ENCODE measurements at regions not wholly inside any gene's neighbourhood (a gene's known extent, or its start where the extent isn't known, plus 50 kb on each side); places are given as distances from the start of the nearest gene placed in this dataset.
A peak's percentile ranks its signal among the peaks of the same experiment; 100 is the strongest.

DNA sequence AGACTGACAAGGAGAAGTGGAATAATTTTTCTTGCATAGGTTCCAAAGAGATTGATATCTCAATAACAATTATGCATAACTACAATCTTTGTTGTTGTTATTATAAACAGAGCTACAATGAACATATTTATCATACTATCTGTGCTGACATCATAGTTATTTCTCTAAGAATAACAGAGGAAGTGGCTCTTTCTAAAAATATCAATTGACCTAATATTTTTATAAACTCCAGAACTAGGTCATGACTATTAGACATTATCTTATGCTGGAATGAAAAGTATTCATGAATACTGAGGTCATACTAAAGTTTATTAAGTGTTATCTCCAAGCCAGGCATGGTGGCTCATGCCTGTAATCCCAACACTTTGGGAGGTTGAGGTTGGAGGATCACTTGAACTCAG, 114.1 kb downstream of the DCLK3 start:
- ATAC-seq, result no peak
- H3K36me3 ChIP-seq (ENCODE audit: control insufficient read depth in 2 of 2, insufficient read depth in 2 of 2, low read length in 1 of 2), result no peaks in the 10 kb centered on the region
- DNase-seq (ENCODE audit: low read depth, low spot score), result no peak
- in situ Hi-C loops (cut with MboI) (no loop called here), intact Hi-C loops (cut with micrococcal nuclease; ENCODE audit: unreplicated experiment) (no loop called here)
- H3K27ac ChIP-seq (ENCODE audit: control insufficient read depth, insufficient read depth), result no peak overlapping the region
- no peak for TF ChIP-seq SPI1 (IDR thresholded peaks at IDR 0.05; ENCODE audit: borderline replicate concordance, insufficient read depth, low read depth, low read length)
- TF ChIP-seq IRF4 (IDR thresholded peaks at IDR 0.05; ENCODE audit: low read depth, low read length), result no peak
- TF ChIP-seq, protein P1, sequence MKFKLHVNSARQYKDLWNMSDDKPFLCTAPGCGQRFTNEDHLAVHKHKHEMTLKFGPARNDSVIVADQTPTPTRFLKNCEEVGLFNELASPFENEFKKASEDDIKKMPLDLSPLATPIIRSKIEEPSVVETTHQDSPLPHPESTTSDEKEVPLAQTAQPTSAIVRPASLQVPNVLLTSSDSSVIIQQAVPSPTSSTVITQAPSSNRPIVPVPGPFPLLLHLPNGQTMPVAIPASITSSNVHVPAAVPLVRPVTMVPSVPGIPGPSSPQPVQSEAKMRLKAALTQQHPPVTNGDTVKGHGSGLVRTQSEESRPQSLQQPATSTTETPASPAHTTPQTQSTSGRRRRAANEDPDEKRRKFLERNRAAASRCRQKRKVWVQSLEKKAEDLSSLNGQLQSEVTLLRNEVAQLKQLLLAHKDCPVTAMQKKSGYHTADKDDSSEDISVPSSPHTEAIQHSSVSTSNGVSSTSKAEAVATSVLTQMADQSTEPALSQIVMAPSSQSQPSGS (IDR thresholded peaks at IDR 0.05; ENCODE audit: low read length), result no peak
- TF ChIP-seq, protein P2, sequence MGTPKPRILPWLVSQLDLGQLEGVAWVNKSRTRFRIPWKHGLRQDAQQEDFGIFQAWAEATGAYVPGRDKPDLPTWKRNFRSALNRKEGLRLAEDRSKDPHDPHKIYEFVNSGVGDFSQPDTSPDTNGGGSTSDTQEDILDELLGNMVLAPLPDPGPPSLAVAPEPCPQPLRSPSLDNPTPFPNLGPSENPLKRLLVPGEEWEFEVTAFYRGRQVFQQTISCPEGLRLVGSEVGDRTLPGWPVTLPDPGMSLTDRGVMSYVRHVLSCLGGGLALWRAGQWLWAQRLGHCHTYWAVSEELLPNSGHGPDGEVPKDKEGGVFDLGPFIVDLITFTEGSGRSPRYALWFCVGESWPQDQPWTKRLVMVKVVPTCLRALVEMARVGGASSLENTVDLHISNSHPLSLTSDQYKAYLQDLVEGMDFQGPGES (IDR thresholded peaks at IDR 0.05), result no peak
- TF ChIP-seq, protein P3, sequence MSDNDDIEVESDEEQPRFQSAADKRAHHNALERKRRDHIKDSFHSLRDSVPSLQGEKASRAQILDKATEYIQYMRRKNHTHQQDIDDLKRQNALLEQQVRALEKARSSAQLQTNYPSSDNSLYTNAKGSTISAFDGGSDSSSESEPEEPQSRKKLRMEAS (IDR thresholded peaks at IDR 0.05; ENCODE audit: low read depth, low read length), result no peak
- peaks cover 0 to 3% of the 10 kb centered on the region in 2 experiments; a peak in 2 of 4 replicates for H3K27me3 ChIP-seq (replicated peaks in 1 of 2; ENCODE audit: control insufficient read depth in 2 of 2, insufficient read depth in 2 of 2, low read length in 1 of 2)
- no peaks in the 10 kb centered on the region for H3K9me3 ChIP-seq (replicated peaks; ENCODE audit: control insufficient read depth, insufficient read depth, low read length)
- H2AFZ ChIP-seq (ENCODE audit: control insufficient read depth, low read depth, low read length), result no peak overlapping the region
- ChIA-PET CTCF (no interaction called here), POLR2A (no interaction called here), SMC1A (ENCODE audit: uncharacterized antibody, unreplicated experiment) (no interaction called here), RAD21 (ENCODE audit: unreplicated experiment) (no interaction called here)
- H3K4me1 ChIP-seq (ENCODE audit: control insufficient read depth, insufficient read depth, low read length), result no peaks in the 10 kb centered on the region
- H3K4me3 ChIP-seq, result no peak overlapping the region
- peak; percentile 52 for FAIRE-seq
- H3K9ac ChIP-seq (ENCODE audit: control insufficient read depth, insufficient read depth, low read length), result no peak overlapping the region
- BruUV-seq (replicated peaks), result no TSS peak
- H4K20me1 ChIP-seq (ENCODE audit: control insufficient read depth, insufficient read depth), result no peaks in the 10 kb centered on the region
- no peaks in the 10 kb centered on the region for H3K79me2 ChIP-seq (ENCODE audit: control insufficient read depth, insufficient read depth, low read length)
- no peak overlapping the region for H3K4me2 ChIP-seq (ENCODE audit: control insufficient read depth, insufficient read depth)

DNA sequence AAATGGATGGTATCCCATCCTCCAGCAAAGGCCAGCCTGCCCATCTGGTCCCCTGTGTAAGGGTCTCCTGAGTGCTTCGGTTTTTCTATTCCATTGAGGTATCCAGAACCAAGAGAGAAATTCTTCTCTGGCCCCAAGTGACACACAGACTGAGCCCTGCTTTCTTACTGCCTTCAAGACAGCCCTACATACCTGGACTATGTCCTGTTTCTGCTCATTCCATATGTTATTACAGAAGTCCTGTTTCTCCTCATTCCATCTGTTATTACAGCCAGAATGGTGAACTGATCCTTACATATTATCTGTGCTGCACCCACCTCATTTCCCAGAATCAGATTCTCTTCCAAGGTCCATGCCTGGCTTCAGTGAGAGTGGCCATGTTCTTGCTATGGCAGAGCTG, 115.2 kb downstream of the DCLK3 start:
- H4K20me1 ChIP-seq (ENCODE audit: control insufficient read depth, insufficient read depth), result no peaks in the 10 kb centered on the region
- TF ChIP-seq KAT2A (conservative IDR thresholded peaks at IDR 0.05; ENCODE audit: control insufficient read depth, low read depth, low read length) (no peak), MYB (IDR thresholded peaks at IDR 0.05; ENCODE audit: borderline replicate concordance, low read depth, low read length) (no peak)
- TF ChIP-seq, protein P4, sequence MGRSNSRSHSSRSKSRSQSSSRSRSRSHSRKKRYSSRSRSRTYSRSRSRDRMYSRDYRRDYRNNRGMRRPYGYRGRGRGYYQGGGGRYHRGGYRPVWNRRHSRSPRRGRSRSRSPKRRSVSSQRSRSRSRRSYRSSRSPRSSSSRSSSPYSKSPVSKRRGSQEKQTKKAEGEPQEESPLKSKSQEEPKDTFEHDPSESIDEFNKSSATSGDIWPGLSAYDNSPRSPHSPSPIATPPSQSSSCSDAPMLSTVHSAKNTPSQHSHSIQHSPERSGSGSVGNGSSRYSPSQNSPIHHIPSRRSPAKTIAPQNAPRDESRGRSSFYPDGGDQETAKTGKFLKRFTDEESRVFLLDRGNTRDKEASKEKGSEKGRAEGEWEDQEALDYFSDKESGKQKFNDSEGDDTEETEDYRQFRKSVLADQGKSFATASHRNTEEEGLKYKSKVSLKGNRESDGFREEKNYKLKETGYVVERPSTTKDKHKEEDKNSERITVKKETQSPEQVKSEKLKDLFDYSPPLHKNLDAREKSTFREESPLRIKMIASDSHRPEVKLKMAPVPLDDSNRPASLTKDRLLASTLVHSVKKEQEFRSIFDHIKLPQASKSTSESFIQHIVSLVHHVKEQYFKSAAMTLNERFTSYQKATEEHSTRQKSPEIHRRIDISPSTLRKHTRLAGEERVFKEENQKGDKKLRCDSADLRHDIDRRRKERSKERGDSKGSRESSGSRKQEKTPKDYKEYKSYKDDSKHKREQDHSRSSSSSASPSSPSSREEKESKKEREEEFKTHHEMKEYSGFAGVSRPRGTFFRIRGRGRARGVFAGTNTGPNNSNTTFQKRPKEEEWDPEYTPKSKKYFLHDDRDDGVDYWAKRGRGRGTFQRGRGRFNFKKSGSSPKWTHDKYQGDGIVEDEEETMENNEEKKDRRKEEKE (IDR thresholded peaks at IDR 0.05), result no peak
- TF ChIP-seq, protein P5, sequence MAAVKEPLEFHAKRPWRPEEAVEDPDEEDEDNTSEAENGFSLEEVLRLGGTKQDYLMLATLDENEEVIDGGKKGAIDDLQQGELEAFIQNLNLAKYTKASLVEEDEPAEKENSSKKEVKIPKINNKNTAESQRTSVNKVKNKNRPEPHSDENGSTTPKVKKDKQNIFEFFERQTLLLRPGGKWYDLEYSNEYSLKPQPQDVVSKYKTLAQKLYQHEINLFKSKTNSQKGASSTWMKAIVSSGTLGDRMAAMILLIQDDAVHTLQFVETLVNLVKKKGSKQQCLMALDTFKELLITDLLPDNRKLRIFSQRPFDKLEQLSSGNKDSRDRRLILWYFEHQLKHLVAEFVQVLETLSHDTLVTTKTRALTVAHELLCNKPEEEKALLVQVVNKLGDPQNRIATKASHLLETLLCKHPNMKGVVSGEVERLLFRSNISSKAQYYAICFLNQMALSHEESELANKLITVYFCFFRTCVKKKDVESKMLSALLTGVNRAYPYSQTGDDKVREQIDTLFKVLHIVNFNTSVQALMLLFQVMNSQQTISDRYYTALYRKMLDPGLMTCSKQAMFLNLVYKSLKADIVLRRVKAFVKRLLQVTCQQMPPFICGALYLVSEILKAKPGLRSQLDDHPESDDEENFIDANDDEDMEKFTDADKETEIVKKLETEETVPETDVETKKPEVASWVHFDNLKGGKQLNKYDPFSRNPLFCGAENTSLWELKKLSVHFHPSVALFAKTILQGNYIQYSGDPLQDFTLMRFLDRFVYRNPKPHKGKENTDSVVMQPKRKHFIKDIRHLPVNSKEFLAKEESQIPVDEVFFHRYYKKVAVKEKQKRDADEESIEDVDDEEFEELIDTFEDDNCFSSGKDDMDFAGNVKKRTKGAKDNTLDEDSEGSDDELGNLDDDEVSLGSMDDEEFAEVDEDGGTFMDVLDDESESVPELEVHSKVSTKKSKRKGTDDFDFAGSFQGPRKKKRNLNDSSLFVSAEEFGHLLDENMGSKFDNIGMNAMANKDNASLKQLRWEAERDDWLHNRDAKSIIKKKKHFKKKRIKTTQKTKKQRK (IDR thresholded peaks at IDR 0.05; ENCODE audit: low read depth, low read length), result no peak

More for the DNA sequence above, 115.2 kb downstream of the DCLK3 start:
- Histone ChIP-seq H3K27ac (ENCODE audit: control insufficient read depth, insufficient read depth) (no peak overlapping the region), H3K27me3 (replicated peaks in 1 of 2; ENCODE audit: control insufficient read depth in 2 of 2, insufficient read depth in 2 of 2, low read length in 1 of 2) (peaks cover 0 to 3% of the 10 kb centered on the region in 2 experiments; a peak in 2 of 4 replicates), H3K4me3 (no peak overlapping the region), H3K9me3 (replicated peaks; ENCODE audit: control insufficient read depth, insufficient read depth, low read length) (no peaks in the 10 kb centered on the region), H3K79me2 (ENCODE audit: control insufficient read depth, insufficient read depth, low read length) (no peaks in the 10 kb centered on the region), H3K4me1 (ENCODE audit: control insufficient read depth, insufficient read depth, low read length) (no peaks in the 10 kb centered on the region), H3K9ac (ENCODE audit: control insufficient read depth, insufficient read depth, low read length) (no peak overlapping the region), H2AFZ (ENCODE audit: control insufficient read depth, low read depth, low read length) (no peak overlapping the region), H3K36me3 (ENCODE audit: control insufficient read depth in 2 of 2, insufficient read depth in 2 of 2, low read length in 1 of 2) (no peaks in the 10 kb centered on the region), H3K4me2 (ENCODE audit: control insufficient read depth, insufficient read depth) (no peak overlapping the region)
- in situ Hi-C loops (cut with MboI) (no loop called here), intact Hi-C loops (cut with micrococcal nuclease; ENCODE audit: unreplicated experiment) (no loop called here)
- CTCF ChIA-PET, result no interaction called here
- POLR2A ChIA-PET, result no interaction called here
- SMC1A ChIA-PET (ENCODE audit: uncharacterized antibody, unreplicated experiment), result no interaction called here
- ATAC-seq, result no peak
- RAD21 ChIA-PET (ENCODE audit: unreplicated experiment), result no interaction called here
- DNase-seq (ENCODE audit: low read depth, low spot score), result no peak
- WGBS (ENCODE audit: insufficient coverage, insufficient replicate concordance, low lambda C conversion rate, missing lambda C conversion rate), result 0% methylated on average over 1 of the region's 1 CpG
- BruUV-seq (replicated peaks), result no TSS peak
- no peak for FAIRE-seq

Measured in GM12878 (cell line).